Occipital lobe (tissue), 1 donor: ENCODE measurements at regions not wholly inside any gene's neighbourhood (a gene's known extent, or its start where the extent isn't known, plus 50 kb on each side); places are given as distances from the start of the nearest gene placed in this dataset.

Experiments used
- DNase-seq: peaks from one replicate; lab custom pipeline; 2025; lab: John Stamatoyannopoulos, UW

GRCh38 chr21:16536643-16537434, 807.1 kb downstream of the USP25 start:
- no peak for DNase-seq

DNA sequence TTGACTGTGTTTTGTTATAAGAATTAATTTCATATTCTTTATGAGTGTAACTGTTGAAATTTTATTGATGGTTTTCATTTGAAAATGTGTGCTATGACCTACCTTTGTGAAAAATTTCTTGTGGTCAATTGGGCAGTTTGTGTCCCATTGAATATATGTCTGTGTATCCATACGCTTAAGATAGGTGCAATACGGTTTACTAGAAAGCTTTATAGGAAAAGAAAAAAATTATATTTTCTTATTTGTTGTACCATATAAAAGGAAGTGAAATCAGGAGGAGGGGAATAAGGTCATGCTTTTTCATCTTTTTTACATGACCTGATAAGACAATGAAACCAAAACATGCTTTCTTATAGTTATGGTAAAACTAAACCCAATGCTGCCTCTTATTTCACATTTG, 807.7 kb downstream of the USP25 start:
- DNase-seq = no peak

DNA sequence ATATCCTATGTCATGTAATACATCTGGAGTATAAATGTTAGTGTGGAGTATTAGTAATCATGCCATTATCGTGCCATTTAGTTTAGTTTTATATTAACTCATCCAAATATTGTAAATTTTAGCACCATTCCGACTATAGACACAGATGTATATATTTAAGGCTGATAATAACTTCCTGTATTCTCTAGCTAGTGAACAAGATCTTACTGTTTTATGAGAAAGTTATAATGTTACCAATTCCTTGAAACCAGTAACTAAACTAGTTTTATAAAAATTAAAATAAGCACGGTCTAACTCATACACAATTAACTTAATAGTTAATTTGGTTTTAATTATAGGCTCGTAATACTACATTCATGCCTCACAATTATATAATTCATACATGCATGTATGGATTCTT, 808.6 kb downstream of the USP25 start:
- DNase-seq = no peak

DNA sequence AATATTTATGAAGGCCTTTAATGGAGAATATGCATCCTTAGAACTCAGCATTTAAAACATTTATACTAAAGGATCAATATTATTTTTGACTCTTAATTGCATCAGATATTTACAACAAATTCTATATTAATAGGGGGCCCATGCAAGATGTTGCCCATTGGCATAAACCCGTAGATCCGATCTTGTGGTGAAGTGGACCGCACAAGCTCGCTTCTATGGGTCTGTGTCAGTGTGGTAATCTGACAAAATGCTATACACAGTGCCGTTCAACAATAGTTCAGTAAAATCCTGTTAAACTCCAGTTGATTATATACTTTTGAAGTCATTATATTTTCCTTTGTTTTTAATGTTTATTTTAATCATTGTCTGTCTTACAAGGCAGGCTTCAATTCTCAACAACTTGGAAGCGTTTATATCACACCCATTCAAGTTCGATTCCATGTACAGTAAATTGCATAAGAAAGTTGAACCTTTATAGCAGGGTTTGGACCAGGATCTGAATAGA, 809.2 kb downstream of the USP25 start:
- no peak for DNase-seq

GRCh38 chr21:16540966-16541727, 811.4 kb downstream of the USP25 start:
- no peak for DNase-seq

- no peak for DNase-seq
Observed at GRCh38 chr21:16550118-16550517, 820.3 kb downstream of the USP25 start.

DNA sequence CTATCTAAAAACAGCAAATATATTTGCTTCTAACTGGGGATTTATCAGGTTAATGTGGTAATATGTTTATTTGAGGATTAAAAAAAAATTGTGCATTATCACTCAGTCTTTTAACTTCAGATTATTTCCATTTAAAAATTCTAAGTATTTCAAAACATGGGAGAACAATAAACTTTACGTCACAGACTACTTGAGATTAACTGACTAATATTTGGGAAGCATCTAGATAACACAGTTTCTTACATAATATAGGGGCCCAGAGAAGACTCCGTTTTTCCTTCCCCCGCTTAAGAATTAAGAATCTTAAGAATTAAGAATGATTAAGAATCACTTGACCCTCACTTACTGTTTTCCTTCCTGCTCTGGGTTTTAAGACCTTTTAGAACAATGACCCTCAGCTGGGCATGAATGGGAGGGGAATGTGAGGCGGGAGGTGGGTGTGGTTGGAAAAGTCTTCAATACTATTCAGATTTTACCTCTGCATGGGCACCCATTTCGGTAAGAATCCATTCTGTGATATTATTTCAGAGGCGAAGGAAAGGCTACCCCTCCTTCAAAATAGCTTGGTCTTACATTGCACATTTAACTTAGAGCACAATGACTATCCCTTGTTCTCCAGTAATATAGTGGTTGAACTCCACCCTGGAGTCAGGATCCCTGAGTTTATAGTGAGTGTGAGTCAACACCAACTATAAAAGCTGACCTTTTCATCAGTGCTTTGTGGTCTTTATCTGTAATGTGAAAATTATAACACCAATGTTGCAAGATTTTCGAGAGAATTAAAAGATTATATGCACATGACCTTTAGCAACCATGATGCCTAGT, 821.3 kb downstream of the USP25 start:
- DNase-seq = no peak

DNA sequence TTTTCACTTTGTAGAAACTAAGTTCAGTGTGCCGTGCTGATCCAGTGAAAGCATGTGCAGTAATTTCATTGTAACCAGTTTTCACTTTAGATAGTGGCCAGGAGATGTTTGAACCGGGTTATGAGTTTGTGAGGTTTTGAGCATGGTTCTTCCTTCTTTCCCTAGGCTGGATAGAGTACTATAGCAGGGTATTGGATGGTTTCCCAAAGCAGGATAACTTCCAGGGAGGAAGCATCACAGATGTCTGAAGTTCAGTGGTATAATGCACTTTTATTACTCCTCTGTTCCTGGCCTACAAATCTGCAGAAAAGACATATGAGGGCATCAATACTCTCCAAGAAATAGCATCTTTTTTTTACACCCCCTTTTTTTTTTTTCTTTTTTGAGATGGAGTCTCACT, 823.1 kb downstream of the USP25 start:
- no peak for DNase-seq

DNA sequence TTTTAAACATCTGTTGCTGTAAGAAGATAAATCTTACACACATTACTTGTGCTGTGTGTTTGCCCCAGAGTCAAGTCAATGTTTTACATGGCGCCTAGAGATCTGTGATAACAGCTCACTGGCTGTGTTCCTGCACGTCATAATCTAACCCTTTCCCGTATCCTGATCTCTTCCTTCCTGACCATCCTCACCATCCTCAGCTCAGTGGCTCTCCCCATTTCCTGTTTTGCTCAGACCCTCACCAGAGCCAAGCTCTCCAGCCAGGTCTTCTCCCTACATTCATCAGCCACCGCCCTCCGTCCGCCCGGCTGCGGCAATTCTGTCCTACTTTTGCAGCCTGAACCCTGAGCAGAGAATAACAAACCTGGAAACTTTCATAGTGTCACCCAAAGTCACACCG, 824.7 kb downstream of the USP25 start:
- no peak for DNase-seq

GRCh38 chr21:16563116-16563515, 833.3 kb downstream of the USP25 start:
- DNase-seq = no peak

GRCh38 chr21:16563795-16564194, 834.0 kb downstream of the USP25 start:
- no peak for DNase-seq

DNA sequence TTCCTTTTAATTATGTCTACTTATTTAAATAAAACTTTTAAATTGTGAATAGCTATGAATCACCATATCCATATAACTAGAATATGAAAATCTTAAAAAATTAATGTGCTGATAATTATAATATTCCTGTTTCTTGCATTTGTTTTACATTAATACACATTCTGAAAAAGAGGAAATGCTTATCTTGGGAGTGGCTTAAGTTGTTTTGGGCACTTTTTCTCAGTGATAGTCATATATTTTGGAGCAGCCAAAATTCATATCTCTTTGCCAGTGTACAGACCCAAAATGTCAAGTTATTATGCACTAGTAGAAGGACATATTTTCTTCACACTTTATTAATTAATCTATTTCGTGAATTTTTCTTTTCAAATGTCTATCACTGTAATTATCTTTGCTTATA, 838.5 kb downstream of the USP25 start:
- no peak for DNase-seq

DNA sequence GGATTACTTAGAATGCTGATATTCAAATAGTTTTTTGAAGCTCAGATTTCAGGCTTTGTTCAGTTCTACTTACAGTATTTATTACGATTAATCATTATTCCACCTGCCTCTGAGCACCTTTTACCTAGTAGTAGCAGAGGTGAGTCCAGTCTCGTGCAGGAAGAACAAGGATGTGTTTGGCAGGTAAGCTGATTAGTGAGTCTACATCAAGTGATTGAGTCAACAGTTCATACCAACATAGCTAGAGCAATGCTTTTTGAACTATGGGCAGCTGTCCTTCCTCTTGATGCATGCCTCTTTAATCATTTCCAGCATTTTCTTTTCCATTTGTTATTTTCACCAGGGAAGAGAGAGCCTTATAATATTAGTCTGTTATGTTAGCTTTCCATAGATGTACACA, 838.9 kb downstream of the USP25 start:
- DNase-seq = no peak

DNA sequence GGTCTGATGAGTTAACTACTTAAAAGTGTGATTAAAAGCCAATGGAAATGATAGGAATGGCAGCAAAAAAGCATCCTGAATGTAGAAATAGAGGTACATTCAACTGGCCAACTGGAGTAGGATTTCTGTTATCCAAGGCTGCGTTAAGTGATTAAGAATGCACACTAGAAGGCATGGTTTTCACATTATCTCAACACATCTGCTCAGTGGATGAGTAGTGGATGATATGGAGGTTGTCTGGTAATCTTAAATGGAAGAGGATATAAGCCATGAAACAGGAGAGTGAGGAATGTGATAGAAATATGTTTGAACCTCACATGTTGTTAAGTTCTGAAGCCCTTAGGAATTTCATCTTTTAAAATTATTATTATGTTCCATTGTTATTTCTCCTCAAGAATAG, 839.9 kb downstream of the USP25 start:
- no peak for DNase-seq

DNA sequence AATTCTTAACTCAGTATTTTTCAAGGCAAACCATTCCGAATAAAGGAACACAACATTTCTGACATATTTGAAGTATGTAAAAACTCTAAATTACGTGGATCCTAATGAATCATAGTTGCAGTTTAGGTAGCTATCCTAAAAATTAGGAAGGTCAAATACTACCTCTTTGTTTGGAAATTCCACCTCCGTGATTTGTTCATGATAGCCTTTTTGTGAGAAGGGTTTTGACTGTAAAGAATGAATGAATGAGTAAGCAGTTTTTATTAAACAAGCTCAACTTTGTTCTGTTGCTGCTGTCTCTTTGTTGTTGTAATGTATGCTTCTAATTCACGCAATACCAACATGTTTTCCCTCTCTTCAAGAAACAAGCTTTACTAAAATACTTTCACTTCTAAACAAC, 840.4 kb downstream of the USP25 start:
- DNase-seq = no peak

- DNase-seq = no peak
Observed at GRCh38 chr21:16570856-16571255, 841.1 kb downstream of the USP25 start.

- DNase-seq = no peak
Observed at GRCh38 chr21:16571594-16571993, 841.8 kb downstream of the USP25 start.

- DNase-seq = no peak
Observed at GRCh38 chr21:16572032-16572431, 842.2 kb downstream of the USP25 start.

DNA sequence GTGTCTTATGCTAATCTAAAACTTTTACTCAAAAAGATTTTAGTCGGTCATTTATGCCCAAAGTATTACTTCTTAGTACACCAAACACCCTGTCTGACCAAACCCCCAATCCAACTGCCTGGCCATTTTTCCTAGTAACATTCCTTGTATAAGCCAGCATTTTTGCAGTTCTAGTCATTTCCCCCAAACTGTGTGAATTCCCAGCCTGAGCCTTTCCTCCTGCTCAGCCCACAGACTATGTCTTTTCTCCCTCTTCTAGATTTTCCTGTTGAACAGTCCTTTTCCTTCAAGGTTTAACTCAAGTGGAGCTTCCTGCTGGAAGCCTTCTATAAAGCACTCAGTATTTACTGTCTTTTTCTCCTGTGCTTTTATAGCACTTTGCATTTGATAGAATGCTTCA, 843.8 kb downstream of the USP25 start:
- DNase-seq = no peak

DNA sequence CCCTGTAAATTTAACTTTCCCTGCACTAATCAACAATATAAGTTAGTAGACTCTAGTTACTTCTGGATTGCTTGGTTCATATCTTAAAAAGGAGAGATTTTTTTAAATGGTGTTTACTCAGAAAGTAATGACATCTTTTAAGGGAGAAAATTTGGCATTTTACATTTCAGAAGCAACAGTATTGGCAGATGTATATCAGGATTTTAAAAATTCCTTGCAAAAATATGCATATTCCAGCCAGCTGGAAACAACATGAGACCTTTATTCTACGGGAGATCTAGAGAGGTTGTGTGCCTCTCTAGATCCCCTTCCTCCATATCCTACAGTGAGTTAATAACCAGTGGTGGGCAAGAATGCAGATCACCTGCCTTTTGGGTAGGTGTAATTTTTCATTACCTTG, 848.2 kb downstream of the USP25 start:
- DNase-seq = no peak

DNA sequence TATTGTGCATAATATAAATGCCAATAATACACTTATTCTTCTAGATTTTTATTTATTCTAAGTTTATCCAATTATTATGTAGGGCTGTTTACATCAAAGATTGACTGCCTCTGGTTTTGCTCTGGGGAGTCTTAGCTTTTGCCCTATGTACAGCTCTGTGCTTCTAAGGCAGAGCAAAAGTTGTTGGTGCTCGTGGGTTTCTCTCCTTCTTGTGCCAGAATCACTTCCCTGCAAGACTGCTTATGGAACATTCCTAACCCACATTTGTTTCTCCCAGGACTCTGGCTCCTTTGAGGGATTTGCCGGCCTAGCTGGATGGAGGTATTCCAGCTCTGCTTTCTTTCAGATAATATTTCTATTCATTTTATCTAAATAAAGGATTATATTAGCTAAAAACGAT, 849.1 kb downstream of the USP25 start:
- no peak for DNase-seq

DNA sequence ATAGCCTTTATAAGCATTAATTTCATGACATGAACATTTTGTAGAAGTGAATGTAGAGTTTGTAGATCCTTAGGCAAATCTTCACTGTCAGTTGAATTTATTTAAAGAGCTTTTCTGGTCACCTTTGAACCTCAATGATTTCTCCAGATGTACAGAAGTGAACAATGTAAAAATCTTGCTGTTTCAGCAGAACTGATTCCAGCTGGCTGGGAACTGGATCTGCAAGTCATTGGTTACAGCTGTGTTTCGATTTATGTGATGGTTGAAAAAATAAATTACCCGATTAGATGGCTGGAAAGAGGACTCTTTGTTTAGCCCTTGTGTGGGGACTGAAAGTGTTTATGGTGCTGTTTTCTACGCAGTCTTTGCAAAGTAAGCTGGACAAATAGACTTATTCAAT, 849.8 kb downstream of the USP25 start:
- DNase-seq = no peak
